GM20431 (cell line): ENCODE measurements at regions not wholly inside any gene's neighbourhood (a gene's known extent, or its start where the extent isn't known, plus 50 kb on each side); places are given as distances from the start of the nearest gene placed in this dataset.

ENCODE experiments used
- in situ Hi-C: fragments of 300-500 bp; cut with MseI, MboI; formaldehyde crosslinking; loops from one replicate; pipeline ENCODE4 v1.15.0; 2020; ENCODE audit warnings: low sequenced_read_pairs; ENCODE audit not compliant: unreplicated experiment

DNA sequence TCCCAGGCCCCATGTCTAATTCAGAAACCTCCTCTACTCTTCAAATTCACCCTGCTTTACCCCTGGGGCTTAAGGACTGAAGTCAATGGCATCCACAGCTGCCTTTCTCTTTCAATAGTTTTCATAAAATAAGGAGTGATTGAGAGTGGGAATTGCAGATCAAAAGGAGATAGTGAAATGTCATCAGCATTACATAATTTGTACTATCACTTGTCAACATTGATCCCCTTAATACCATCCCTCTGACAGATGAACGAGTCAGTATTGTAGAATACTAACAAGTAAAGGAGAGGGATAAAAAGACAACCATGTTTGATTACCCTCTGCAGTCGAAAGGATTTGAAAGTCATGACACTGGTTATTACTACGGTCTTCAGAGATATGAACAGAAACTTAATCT is 212.4 kb downstream of the TMEM114 start:
- in situ Hi-C loops, result no loop called here

DNA sequence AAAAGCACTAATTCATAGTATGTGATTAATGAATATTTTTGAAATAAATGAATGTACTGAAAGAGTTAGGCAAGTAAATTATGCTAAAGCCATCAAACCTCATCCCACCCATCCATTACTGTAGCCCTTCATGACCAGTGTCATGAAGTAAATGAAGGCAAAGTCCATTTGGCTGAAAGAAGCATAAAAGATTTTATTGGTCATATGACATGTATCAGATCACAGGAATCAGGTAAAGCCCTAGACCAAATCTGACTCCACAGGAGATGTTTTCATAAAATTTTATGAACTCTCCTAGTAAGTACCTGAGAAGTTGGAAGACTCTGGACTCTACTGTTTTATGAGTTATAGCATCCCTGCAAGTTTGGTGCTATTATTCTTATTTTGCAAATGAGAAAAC is 213.5 kb downstream of the TMEM114 start:
- in situ Hi-C loops, result no loop called here

DNA sequence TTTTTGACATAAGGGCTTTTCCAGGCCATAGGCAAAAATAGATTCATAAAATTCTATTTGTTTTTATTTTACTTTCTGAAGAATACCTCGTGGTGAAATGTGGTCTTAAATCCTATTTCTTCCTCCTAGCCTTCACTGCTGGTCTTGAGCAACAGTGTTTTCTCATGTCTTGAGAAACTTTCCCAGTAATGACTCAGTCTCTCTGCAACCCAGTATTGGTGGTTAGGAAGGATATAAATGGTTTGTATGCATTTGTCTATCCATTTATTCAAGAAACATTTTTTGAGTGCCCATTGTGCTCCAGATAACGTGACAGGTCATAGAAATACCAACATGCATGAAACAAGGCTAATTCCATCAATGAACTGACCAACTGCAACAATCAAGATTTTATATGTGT is 213.9 kb downstream of the TMEM114 start:
- in situ Hi-C loops, result no loop called here

DNA sequence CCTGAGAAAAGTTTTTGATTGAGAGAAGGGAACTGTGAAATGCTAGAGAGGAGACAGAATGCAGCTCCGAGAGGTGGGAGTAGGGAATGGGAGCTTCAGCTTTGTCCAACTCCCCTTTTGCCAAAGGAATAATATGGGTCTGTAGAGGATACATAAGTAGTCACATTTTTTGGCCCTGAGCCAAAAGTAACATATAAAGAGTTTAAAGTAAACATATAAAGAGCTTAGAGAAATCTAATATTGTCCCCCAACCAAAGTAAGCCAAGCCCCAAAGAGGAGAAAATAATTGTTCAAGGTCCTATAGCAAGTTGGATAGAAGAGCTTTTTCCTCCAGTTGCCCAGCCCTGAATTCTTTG is 215.1 kb downstream of the TMEM114 start:
- in situ Hi-C loops, result no loop called here

DNA sequence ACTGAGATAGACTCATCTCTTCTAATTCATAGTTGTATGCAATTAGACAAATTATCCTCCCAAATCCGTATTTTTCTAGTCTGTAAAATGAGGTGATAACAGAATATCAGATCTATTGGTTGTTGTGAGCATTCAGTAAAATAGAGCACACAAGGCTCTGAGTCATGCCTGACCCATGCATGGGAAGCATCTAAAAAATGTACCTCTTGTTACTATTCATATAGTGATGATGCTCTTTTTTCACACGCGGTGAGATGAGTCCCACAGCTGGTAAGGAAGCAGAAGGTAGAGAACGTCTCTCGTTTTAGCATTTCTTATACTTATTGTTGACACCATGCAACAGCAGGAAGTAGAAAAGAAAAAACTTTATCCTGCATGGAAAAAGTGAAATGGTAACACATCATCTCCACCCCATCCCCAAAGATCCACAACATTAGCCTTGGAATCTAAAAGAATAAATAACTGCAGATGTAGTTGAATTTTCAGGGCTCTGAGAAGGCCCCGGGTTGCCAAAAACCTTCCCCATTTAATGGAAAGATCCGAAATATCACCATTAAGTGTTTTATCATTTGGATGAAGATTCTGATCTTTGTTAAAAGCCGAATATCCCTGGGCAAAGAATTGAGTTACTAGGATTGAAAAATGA is 215.6 kb downstream of the TMEM114 start:
- in situ Hi-C loops, result no loop called here

DNA sequence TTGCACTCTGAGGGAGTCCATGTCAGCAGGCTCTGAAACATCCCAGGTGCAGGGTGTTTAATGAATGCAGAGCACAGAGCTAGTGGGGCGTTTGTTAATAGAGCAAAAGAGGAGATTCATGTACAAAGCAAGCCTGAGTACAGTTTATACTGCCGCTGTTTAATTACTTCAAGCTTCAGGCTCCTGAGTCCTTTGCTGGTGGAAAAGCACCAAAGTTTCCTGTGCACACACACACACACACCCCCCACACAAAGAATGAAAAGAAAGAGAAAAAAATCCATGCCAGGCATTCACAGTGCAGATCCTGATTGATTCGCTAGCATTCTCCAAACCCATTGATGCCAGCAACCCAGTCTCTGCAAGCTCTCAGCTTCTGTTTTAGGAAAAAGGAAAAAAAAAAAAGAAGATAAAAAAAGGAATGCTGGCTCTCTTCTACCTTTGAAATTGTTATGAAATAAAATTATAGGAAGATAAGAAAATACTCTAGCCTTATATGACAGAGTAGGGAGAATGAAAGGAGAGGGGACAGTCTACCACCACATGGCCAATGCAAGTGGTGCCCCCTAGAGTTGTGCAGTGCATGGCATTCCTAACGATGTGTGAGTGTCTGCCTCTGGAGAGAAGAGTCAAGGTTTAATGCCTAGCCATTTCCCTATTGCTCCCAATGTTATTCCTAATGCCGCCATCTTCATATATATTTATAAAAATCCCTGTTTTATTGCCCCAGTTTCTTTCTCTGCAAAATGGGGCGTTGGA is 216.5 kb downstream of the TMEM114 start:
- in situ Hi-C loops, result no loop called here

DNA sequence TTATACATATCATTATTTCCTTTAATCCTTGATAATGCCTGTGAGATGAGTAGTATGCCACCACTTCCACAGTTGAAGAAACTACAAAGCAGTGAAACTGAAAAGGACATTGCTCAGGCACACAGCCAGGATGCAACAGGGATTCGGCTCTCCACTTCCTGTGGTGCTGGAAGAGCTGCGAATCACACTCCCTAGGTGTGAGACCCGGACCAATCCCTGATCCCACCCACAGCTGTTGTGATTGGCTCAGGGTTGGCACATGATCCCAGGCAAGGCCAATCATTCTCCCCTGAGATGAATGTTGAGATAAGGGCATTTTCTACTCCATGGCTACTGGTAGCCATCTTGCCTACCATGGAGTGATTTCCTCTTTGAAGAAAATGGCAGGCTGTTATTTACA is 218.2 kb downstream of the TMEM114 start:
- in situ Hi-C loops, result no loop called here

DNA sequence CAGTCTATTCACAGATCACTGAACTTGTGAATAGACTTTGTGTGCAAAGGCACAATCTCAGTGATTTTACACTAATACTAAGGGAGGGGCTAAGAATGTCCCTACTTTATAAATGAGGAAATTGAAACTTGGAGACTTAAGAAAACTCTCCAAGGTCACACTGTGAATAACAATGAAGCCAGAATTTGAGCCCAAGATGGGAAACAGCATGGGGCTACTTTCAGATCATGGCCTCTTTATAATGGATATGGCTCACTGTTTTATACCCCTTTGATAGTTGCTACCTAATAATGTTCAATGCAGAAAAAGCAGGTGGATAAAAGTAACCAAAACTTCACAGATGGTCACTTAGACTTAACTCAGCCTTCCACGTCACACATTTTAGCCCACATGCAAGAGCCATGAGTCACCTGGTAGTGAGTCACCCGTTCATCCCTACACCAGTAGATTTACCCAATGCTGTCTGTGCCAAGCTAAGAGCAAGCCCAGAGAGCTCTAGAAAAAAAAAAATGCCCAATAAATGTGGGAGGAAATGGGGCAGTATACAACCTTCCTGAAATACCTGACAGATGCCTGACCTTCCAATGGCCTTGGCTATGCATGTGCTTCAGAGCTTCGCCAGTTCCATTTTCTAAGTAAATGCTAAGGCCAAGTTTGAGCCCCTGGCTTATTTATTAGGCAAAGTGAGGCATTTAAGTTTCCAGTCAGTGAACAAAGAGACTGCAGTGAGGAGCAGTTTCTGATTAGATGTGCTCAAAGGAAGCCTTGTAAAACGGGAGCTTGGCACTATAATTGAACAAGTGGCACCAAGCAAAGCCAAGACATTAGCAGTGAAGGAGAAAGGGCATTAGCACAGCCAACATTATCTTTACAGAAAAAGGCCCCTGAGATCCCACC is 219.7 kb downstream of the TMEM114 start:
- in situ Hi-C loops, result no loop called here

DNA sequence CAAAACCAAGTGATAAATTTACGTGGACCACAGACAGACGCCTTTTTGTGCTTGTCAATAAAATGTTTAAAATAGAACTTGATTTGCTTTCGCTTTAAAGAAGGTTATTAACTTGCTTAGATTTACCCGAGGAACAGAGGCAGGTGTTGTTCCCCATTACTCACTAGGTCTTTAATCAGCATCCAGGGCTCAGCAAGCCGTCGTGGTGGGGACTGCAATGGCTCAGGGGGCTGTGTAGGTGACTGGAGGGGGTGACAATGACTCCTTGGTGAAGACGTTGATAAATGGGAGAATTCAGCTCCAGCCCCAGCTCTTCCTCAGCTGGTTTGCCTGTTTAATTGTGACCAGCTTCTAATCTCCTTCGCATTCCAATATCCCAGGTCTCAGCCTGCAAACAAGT is 231.4 kb downstream of the TMEM114 start:
- in situ Hi-C loops, result no loop called here

DNA sequence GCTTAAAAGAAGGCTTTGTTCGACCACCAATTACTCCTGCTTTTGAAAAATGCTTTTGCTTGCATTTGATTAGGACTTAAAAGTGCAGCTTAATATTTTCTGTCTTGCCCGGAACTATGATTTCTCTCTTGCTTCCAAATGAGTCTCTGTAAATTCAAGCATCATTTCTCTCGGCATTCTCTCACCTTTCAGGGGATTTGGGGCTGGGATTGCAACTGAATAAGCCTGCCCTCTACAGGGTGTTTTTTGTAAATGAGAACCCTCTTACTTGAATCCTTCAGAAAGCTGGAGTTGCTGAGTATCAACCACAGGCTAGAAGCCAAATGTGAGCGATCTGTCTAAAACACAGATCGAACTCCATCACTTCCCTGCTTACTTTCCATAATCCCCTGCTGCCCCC is 234.6 kb downstream of the TMEM114 start:
- in situ Hi-C loops, result no loop called here

DNA sequence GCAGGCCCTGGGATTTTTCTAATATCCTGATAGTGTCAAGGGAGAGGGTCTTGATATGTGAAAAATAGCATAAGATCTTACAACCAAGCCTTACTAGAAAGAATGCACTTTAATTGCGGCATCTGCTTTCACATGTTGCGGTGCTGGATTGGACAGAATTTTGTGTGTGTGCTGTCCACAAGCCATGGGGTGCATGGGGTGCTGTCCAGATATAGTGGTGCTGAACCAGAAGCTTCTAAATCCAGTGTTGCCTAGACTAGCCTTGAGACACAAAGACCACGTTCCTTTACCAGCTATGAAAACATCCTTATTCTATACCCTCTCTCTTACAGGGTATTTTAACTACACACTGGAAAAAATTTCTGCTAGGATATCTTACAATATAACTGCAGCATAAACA is 244.0 kb downstream of the TMEM114 start:
- in situ Hi-C loops, result no loop called here

DNA sequence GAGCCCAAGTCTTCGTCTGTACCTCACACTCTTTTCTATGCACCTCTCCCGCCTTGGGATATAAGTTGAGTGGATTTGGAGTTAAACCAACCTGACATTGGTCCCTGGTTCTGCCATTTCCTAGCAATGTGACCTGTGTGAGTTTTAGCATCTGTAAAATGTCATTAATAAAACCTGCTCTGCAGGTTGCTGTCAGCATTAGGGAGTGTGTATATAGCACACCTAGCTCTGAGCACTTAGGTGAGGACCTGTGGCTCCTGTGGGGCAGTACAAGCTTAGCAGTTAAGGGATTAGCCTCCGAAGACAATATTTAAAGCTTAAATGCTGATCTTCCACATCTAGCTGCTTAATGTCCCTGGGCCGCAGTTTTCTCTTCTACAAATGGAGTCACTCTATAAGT is 248.0 kb downstream of the TMEM114 start:
- in situ Hi-C loops, result no loop called here

DNA sequence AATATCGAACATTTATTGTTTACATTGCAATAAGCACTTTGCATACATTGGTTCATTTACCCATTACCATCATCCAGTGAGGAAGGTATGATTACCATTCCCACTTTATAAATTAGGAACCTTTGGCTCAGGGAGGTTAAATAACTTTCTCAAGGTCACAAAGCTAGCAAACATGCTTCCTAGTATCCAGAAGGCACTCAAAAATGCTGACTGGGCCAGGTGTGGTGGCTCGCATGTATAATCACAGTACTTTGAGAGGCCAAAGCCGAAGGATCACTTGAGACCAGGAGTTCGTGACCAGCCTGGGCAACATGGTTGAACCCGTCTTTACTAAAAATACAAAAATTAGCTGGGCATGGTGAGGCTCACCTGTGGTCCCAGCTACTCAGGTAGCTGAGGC is 259.6 kb downstream of the TMEM114 start:
- in situ Hi-C loops, result no loop called here

DNA sequence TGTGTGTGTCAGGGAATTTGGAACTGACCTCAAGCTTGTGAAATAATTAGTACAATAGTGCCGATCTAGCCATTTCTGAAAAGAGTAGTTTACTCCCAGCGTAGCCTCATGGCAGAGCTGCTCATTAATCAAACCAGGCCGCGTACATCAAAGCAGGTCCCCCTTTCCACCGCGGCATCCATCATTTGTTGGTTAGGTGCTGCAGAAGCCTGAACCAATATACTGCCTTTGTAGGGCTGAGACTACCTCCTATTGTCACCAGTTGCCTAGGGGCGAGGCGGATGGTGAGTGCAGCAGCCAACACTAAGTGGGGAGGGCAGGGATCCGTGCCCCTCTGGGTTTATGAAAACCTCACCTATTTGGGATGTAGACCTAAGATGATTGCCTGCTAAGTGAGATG is 264.1 kb downstream of the TMEM114 start:
- in situ Hi-C loops, result no loop called here

DNA sequence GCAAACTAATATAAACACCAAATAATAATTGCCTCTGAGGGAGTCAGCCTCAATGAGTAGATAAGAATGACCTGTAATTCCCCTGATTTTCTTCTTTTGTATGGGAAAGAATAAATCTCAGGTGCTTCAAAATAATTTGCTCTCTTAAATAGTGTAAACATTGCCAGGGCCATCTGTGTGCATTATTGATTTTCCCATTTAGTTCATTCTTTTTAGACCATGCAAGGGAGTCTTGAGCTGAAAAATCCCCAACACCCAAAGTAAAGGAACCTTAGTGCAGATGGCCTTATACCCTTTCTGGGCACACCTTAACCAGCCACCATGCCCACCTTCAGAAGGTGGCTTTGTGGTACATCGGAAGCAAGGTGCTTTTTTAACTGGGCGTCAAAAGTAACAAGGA is 267.2 kb downstream of the TMEM114 start:
- in situ Hi-C loops, result no loop called here

DNA sequence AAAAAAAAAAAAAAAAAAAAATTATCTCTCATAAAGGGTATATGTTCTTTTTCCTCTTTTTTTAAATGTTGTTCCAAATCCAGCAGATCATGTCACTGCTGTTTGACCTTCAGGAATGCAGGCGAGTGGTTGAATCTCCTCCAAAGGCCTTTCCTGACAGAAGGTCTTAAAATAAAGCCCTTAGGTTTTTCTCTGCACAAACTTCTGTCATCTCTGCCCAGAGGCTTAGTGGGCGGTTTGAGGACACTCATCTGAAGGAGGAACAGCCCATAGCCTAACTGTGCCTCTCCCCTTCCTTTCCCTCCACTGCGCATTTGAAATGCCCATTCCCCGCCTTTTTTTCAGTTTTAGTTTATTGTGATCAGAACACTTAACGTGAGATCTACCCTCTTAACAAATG is 270.2 kb downstream of the TMEM114 start:
- in situ Hi-C loops, result no loop called here

DNA sequence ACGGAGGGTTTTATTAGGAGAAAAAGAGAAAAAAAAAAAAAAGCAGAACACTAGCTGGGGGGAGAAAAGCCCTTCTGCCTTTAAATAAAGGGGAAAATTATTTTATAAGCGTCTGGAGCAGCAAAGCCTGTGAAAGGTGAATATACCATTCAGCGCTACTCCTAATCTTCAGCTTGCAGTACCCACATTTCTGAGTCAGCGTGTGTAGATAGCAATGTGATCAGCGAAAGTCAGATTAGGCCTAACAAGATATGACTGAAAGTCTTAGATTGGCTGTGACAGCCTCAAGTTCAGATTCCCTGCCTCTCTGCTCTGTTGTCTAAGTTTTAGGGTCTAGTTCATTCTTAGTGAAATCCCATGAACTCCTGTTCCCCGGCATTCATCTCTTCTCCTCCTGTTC is 279.5 kb downstream of the TMEM114 start:
- in situ Hi-C loops, result no loop called here

DNA sequence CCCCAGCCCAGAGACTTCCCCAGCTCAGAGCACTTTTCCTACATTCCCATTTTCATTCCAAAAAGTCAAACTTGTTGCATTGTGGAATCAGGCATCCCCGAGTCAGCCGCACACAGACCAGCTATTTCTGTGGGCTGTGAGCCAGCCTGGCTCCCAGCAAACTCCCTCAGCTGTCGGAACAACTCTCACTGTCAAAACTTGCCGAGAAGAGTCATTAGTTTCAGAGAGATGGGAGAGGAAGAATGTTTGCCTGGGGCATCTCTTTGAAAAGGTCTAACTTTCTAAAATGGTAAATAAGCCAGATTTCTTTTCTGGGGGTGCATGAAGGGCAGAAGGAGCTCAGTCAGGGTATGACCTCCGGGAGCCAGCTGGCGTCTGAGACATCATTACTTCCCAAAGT is 280.0 kb downstream of the TMEM114 start:
- in situ Hi-C loops, result no loop called here

DNA sequence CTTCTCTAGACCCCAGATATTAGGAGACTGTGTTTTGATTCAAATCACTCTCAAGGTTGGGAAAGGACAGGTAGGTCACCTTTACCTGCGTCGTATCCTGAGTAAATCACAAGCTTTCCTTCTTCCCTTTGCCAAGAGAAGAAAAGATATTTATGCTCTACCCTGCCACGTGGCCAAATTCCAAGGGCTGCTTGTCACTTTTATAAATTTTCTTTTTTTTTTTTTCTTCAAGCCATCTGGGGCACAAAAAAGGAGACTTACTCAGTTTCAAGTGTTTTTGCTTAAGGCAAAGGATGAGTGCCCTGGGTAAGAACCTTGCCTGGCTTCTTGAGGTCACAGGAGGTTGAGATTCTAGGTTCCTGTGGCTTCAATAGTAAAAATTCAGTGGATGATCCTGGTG is 285.1 kb downstream of the TMEM114 start:
- in situ Hi-C loops, result no loop called here

DNA sequence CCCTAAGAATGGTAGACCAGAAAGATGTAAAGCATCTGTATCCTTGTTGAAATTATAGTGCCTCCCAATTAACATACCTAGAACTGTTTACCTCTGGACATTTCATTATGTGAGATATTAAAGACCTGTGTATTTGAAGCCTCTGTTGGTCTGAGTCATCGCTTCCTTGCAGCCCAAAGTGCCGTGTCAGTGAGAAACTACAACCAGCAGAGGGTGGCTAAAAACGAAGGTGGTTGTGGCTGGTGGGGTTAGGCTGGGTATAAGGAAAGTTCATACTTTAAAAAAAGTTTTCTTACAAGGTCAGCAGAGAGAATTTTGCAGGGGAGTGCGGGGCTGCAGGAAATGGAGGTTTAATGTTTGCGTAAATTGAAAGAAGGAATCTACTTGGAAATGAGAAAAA is 290.7 kb downstream of the TMEM114 start:
- in situ Hi-C loops, result no loop called here
